ENCODE measurements at regions not wholly inside any gene's neighbourhood (a gene's known extent, or its start where the extent isn't known, plus 50 kb on each side); places are given as distances from the start of the nearest gene placed in this dataset.

- POLR2A ChIA-PET = no interaction called here
- Histone ChIP-seq H2AFZ (ENCODE audit: low read length) (no peak overlapping the region), H3K9ac (ENCODE audit: insufficient read depth, low read depth, low read length) (no peak overlapping the region), H3K79me2 (ENCODE audit: insufficient read depth, low read length) (no peaks in the 10 kb centered on the region), H3K4me2 (ENCODE audit: low read depth, low read length) (no peak overlapping the region), H3K27ac (ENCODE audit: extremely low read length, insufficient read depth, low read length) (no peak overlapping the region), H3K36me3 (replicated peaks in 1 of 2; ENCODE audit: control insufficient read depth in 1 of 2, insufficient read depth in 2 of 2, low read length in 2 of 2) (no peaks in the 10 kb centered on the region), H3K27me3 (ENCODE audit: control insufficient read depth in 1 of 2, insufficient read depth in 2 of 2, low read length in 2 of 2) (no peaks in the 10 kb centered on the region), H3K4me1 (ENCODE audit: insufficient read depth, low read length) (peaks cover 38% of the 10 kb centered on the region), H3K4me3 (replicated peaks in 1 of 3; ENCODE audit: insufficient read depth in 1 of 3, low read depth in 2 of 3, low read length in 3 of 3) (no peak overlapping the region), H3K9me3 (ENCODE audit: low read length) (no peaks in the 10 kb centered on the region), H4K20me1 (ENCODE audit: insufficient read depth, low read length) (no peaks in the 10 kb centered on the region)
- DNase-seq (ENCODE audit: low spot score) (no peak), ATAC-seq (no peak), FAIRE-seq (no peak)
- CTCF ChIA-PET (ENCODE audit: low intra/inter-chr PET ratio, low total read pairs) = no interaction called here
- intact Hi-C loops (cut with micrococcal nuclease; ENCODE audit: unreplicated experiment) = no loop called here
- BruUV-seq (replicated peaks) = no TSS peak
- TF ChIP-seq MAFG (CRISPR knock-in tag; IDR thresholded peaks at IDR 0.05) = no peak
- no peak for TF ChIP-seq ZNF543 (CRISPR knock-in tag; IDR thresholded peaks at IDR 0.05)
- 49% methylated on average over 6 of the region's 6 CpGs for WGBS (ENCODE audit: low lambda C conversion rate)
- in situ Hi-C loops (cut with HindIII; ENCODE audit: extremely low pct_ligation_motif_present, low pct_unique_long_range_greater_than_20kb) = no loop called here
Observed at GRCh38 chr18:70456376-70456775, 167.5 kb downstream of the SOCS6 start.

GRCh38 chr18:70455731-70456130, 166.9 kb downstream of the SOCS6 start:
- DNase-seq (ENCODE audit: low spot score) (no peak), ATAC-seq (no peak), FAIRE-seq (no peak)
- WGBS (ENCODE audit: low lambda C conversion rate) = 47% methylated on average over 2 of the region's 2 CpGs
- no peaks in the 10 kb centered on the region for H3K9me3 ChIP-seq (ENCODE audit: low read length)
- no TSS peak for BruUV-seq (replicated peaks)
- H3K4me2 ChIP-seq (ENCODE audit: low read depth, low read length) = no peak overlapping the region
- H3K36me3 ChIP-seq (replicated peaks in 1 of 2; ENCODE audit: control insufficient read depth in 1 of 2, insufficient read depth in 2 of 2, low read length in 2 of 2) = no peaks in the 10 kb centered on the region
- H3K4me3 ChIP-seq (replicated peaks in 1 of 3; ENCODE audit: insufficient read depth in 1 of 3, low read depth in 2 of 3, low read length in 3 of 3) = no peak overlapping the region
- H4K20me1 ChIP-seq (ENCODE audit: insufficient read depth, low read length) = no peaks in the 10 kb centered on the region
- no peak overlapping the region for H3K9ac ChIP-seq (ENCODE audit: insufficient read depth, low read depth, low read length)
- H3K4me1 ChIP-seq (ENCODE audit: insufficient read depth, low read length) = peaks cover 40% of the 10 kb centered on the region
- no peak overlapping the region for H2AFZ ChIP-seq (ENCODE audit: low read length)
- H3K27ac ChIP-seq (ENCODE audit: extremely low read length, insufficient read depth, low read length) = no peak overlapping the region
- no peaks in the 10 kb centered on the region for H3K79me2 ChIP-seq (ENCODE audit: insufficient read depth, low read length)
- intact Hi-C loops (cut with micrococcal nuclease; ENCODE audit: unreplicated experiment) = no loop called here
- in situ Hi-C loops (cut with HindIII; ENCODE audit: extremely low pct_ligation_motif_present, low pct_unique_long_range_greater_than_20kb) = no loop called here
- ChIA-PET POLR2A (no interaction called here), CTCF (ENCODE audit: low intra/inter-chr PET ratio, low total read pairs) (no interaction called here)
- no peak for TF ChIP-seq HMGA1 (CRISPR knock-in tag; conservative IDR thresholded peaks at IDR 0.05)
- TF ChIP-seq ZNF101 (CRISPR knock-in tag; IDR thresholded peaks at IDR 0.05; ENCODE audit: borderline replicate concordance, low read depth) = no peak
- no peak for TF ChIP-seq ZNF225 (CRISPR knock-in tag; IDR thresholded peaks at IDR 0.05)
- TF ChIP-seq ZNF3 (CRISPR knock-in tag; IDR thresholded peaks at IDR 0.05) = no peak
- no peak for TF ChIP-seq ZSCAN22 (CRISPR knock-in tag; IDR thresholded peaks at IDR 0.05)
- TF ChIP-seq ARHGAP35 (CRISPR knock-in tag; IDR thresholded peaks at IDR 0.05; ENCODE audit: borderline replicate concordance) = no peak
- TF ChIP-seq BORCS8-MEF2B (CRISPR knock-in tag; IDR thresholded peaks at IDR 0.05) = no peak
- TF ChIP-seq NR2F1 (CRISPR knock-in tag; IDR thresholded peaks at IDR 0.05) = no peak
- no peak for TF ChIP-seq IKZF5 (CRISPR knock-in tag; IDR thresholded peaks at IDR 0.05)
- TF ChIP-seq EED (CRISPR knock-in tag; IDR thresholded peaks at IDR 0.05) = no peak
- no peak for TF ChIP-seq ZNF17 (CRISPR knock-in tag; IDR thresholded peaks at IDR 0.05)
- no peak for TF ChIP-seq SMAD3 (CRISPR knock-in tag; IDR thresholded peaks at IDR 0.05)
- no peak for TF ChIP-seq ZNF30 (CRISPR knock-in tag; IDR thresholded peaks at IDR 0.05)
- no peak for TF ChIP-seq ZNF557 (CRISPR knock-in tag; IDR thresholded peaks at IDR 0.05)
- no peak for TF ChIP-seq MAFG (CRISPR knock-in tag; IDR thresholded peaks at IDR 0.05)
- TF ChIP-seq IRF1 (CRISPR knock-in tag; IDR thresholded peaks at IDR 0.05; ENCODE audit: low read depth) = no peak
- no peak for TF ChIP-seq ZNF354B (CRISPR knock-in tag; IDR thresholded peaks at IDR 0.05)
- H3K27me3 ChIP-seq (ENCODE audit: control insufficient read depth in 1 of 2, insufficient read depth in 2 of 2, low read length in 2 of 2) = no peaks in the 10 kb centered on the region

All from HepG2 (cell line).